B cell (primary cell): ENCODE measurements at regions not wholly inside any gene's neighbourhood (a gene's known extent, or its start where the extent isn't known, plus 50 kb on each side); places are given as distances from the start of the nearest gene placed in this dataset.

Experiments
- ATAC-seq: fragments of 200-7000 bp; cut with Tn5 transposase; one replicate; pipeline ENCODE4 v1.10.0; 2021; ENCODE audit warnings: low read depth, mild to moderate bottlenecking, moderate number of reproducible peaks, moderate library complexity
- CTCF ChIA-PET: fragments of 350-600 bp; sonication (Branson Sonifier 250); formaldehyde crosslinking; loops from one replicate; lab custom pipeline; 2021; ENCODE audit warnings: antibody characterized with exemption, inconsistent platforms; lab: Charles Lee
- POLR2A ChIA-PET: fragments of 350-600 bp; sonication (Branson Sonifier 250); formaldehyde crosslinking; loops from one replicate; lab custom pipeline; 2021; ENCODE audit warnings: antibody characterized with exemption; lab: Charles Lee
- DNase-seq: peaks from one replicate; pipeline ENCODE4 v3.0.0; 2013
- H2AFZ ChIP-seq: 2 replicates; pipeline ENCODE4 v1.6.1; 2012; ENCODE audit warnings: mild to moderate bottlenecking, low read depth, low read length; ENCODE audit not compliant: insufficient read depth, poor library complexity, severe bottlenecking
- H3K27ac ChIP-seq, 2 donors: 1 replicate in 1 of 2; 2 replicates in 1 of 2; pipeline ENCODE4 v1.5.1; 2012 to 2013; ENCODE audit warnings: low read length in 2 of 2, mild to moderate bottlenecking in 2 of 2, moderate library complexity in 1 of 2
- H3K27me3 ChIP-seq, 4 experiments: fragments of 200-600 bp in 1 of 4; sonication (generic) in 1 of 4; replicated peaks in 1 of 4; 1 replicate in 2 of 4; 2 replicates in 2 of 4; pipeline versions ENCODE4 v1.6.1 to v1.7.0; 2013 to 2016; ENCODE audit warnings: low read length in 3 of 4, mild to moderate bottlenecking in 2 of 4, mixed read lengths in 1 of 4, moderate library complexity in 1 of 4; ENCODE audit not compliant: insufficient read depth in 4 of 4, control insufficient read depth in 3 of 4; ENCODE audit errors: control extremely low read depth in 1 of 4
- H3K36me3 ChIP-seq, 2 experiments: replicated peaks in 1 of 2; 1 replicate in 1 of 2; 2 replicates in 1 of 2; pipeline versions ENCODE4 v1.6.1 to v1.7.1; 2013; ENCODE audit warnings: low read length in 1 of 2; ENCODE audit not compliant: insufficient read depth in 2 of 2, control insufficient read depth in 1 of 2; ENCODE audit errors: control extremely low read depth in 1 of 2, extremely low read depth in 1 of 2
- H3K4me1 ChIP-seq, 2 donors: fragments of 200-600 bp in 1 of 2; sonication (generic) in 1 of 2; 1 replicate in 1 of 2; 2 replicates in 1 of 2; pipeline versions ENCODE4 v1.5.1 to v1.6.1; 2013 to 2017; ENCODE audit warnings: low read length in 2 of 2; ENCODE audit not compliant: control insufficient read depth in 2 of 2, insufficient read depth in 2 of 2
- H3K4me2 ChIP-seq: replicated peaks from 2 replicates; pipeline ENCODE3; 2012; ENCODE audit warnings: mild to moderate bottlenecking, low read depth, low read length; ENCODE audit not compliant: poor library complexity, severe bottlenecking
- H3K4me3 ChIP-seq, 5 experiments: fragments of 200-600 bp in 1 of 5; sonication (generic) in 1 of 5; 1 replicate in 3 of 5; 2 replicates in 2 of 5; pipeline versions ENCODE4 v1.5.1 to v1.7.0; 2011 to 2016; ENCODE audit warnings: low read length in 4 of 5, mild to moderate bottlenecking in 4 of 5, low read depth in 2 of 5, control low read depth in 1 of 5, moderate library complexity in 1 of 5; ENCODE audit not compliant: insufficient read depth in 1 of 5; ENCODE audit errors: control extremely low read depth in 1 of 5, extremely low read depth in 1 of 5
- H3K79me2 ChIP-seq: fragments of 200-600 bp; sonication (generic); one replicate; pipeline ENCODE4 v1.6.0; 2016; ENCODE audit warnings: low read length; ENCODE audit not compliant: control insufficient read depth, insufficient read depth
- H3K9ac ChIP-seq: fragments of 200-600 bp; sonication (generic); 2 replicates; pipeline ENCODE4 v1.6.1; 2017; ENCODE audit warnings: mild to moderate bottlenecking, low read length, moderate library complexity
- H3K9me3 ChIP-seq, 3 donors: one replicate each; pipeline versions ENCODE4 v1.6.1 to v1.7.1; 2013; ENCODE audit warnings: low read length in 2 of 3; ENCODE audit not compliant: control insufficient read depth in 2 of 3, insufficient read depth in 1 of 3; ENCODE audit errors: control extremely low read depth in 1 of 3
- H4K20me1 ChIP-seq: 2 replicates; pipeline ENCODE4 v1.6.0; 2012; ENCODE audit warnings: mild to moderate bottlenecking, low read length; ENCODE audit not compliant: insufficient read depth, control insufficient read depth, poor library complexity, severe bottlenecking
- H3K27ac Mint-ChIP-seq: one replicate; pipeline ENCODE4 v1.8.0; 2021; ENCODE audit warnings: mixed read lengths
- H3K27me3 Mint-ChIP-seq: one replicate; pipeline ENCODE4 v1.8.0; 2021; ENCODE audit warnings: mixed read lengths
- H3K4me1 Mint-ChIP-seq: one replicate; pipeline ENCODE4 v1.8.0; 2021; ENCODE audit warnings: mixed read lengths
- H3K4me3 Mint-ChIP-seq: one replicate; pipeline ENCODE4 v1.8.0; 2021; ENCODE audit warnings: mixed read lengths
- H3K9me3 Mint-ChIP-seq: one replicate; pipeline ENCODE4 v1.8.0; 2022; ENCODE audit warnings: mixed read lengths; ENCODE audit not compliant: insufficient read depth
- CTCF ChIP-seq: fragments of 200-600 bp; IDR thresholded peaks from one replicate; pipeline ENCODE4 v1.8.0; 2022; ENCODE audit warnings: antibody characterized with exemption, mild to moderate bottlenecking
- EZH2 ChIP-seq: IDR thresholded peaks from 2 replicates; pipeline ENCODE4 v1.6.1; 2012; ENCODE audit warnings: borderline replicate concordance, low read depth, mild to moderate bottlenecking, moderate library complexity, low read length; ENCODE audit not compliant: insufficient read depth, poor library complexity, severe bottlenecking
- WGBS: methylation state at CpG from one replicate; pipeline ENCODE4 v1.1.5; 2013; ENCODE audit warnings: missing lambda C conversion rate; ENCODE audit not compliant: insufficient coverage; 5-methylcytosine and 5-hydroxymethylcytosine counted together
- intact Hi-C: fragments of 100-400 bp; cut with micrococcal nuclease; formaldehyde crosslinking; loops from one replicate; pipeline ENCODE4 v1.10.0; 2022

- H3K9me3 ChIP-seq = no peaks in the 10 kb centered on the region
- DNase-seq (no peak), ATAC-seq (no peak)
- no peak overlapping the region for H3K27ac ChIP-seq
- Mint-ChIP-seq H3K27ac (no peak overlapping the region), H3K4me3 (no peak overlapping the region), H3K9me3 (peaks cover 4% of the 10 kb centered on the region), H3K27me3 (no peaks in the 10 kb centered on the region), H3K4me1 (no peaks in the 10 kb centered on the region)
- no peak overlapping the region for H3K4me3 ChIP-seq
- H3K9ac ChIP-seq = no peak overlapping the region
- no peak for TF ChIP-seq EZH2
- TF ChIP-seq CTCF = no peak
- WGBS = no CpG with 5 or more reads among the region's 3 CpGs
- H3K79me2 ChIP-seq = no peaks in the 10 kb centered on the region
- no peaks in the 10 kb centered on the region for H4K20me1 ChIP-seq
- H3K4me1 ChIP-seq = no peaks in the 10 kb centered on the region
- H3K4me2 ChIP-seq = no peak overlapping the region
- ChIA-PET CTCF (no interaction called here), POLR2A (no interaction called here)
- intact Hi-C loops = no loop called here
- H2AFZ ChIP-seq = no peak overlapping the region
- H3K36me3 ChIP-seq = no peaks in the 10 kb centered on the region
- H3K27me3 ChIP-seq = no peaks in the 10 kb centered on the region
Measured at GRCh38 chr9:115675834-115676233, 477.8 kb upstream of the PAPPA start.

- TF ChIP-seq CTCF (no peak), EZH2 (no peak)
- H3K27me3 ChIP-seq = no peaks in the 10 kb centered on the region
- no CpG with 5 or more reads among the region's 1 CpG for WGBS
- no peaks in the 10 kb centered on the region for H3K4me1 Mint-ChIP-seq
- H3K27ac ChIP-seq = no peak overlapping the region
- H3K79me2 ChIP-seq = no peaks in the 10 kb centered on the region
- CTCF ChIA-PET = no interaction called here
- H3K9ac ChIP-seq = no peak overlapping the region
- POLR2A ChIA-PET = no interaction called here
- H2AFZ ChIP-seq = no peak overlapping the region
- H3K4me3 Mint-ChIP-seq = no peak overlapping the region
- no peak overlapping the region for H3K4me3 ChIP-seq
- DNase-seq (no peak), ATAC-seq (no peak)
- H3K4me1 ChIP-seq = no peaks in the 10 kb centered on the region
- H3K9me3 ChIP-seq = no peaks in the 10 kb centered on the region
- no peaks in the 10 kb centered on the region for H4K20me1 ChIP-seq
- intact Hi-C loops = no loop called here
- peaks cover 8% of the 10 kb centered on the region for H3K9me3 Mint-ChIP-seq
- no peak overlapping the region for H3K4me2 ChIP-seq
- H3K36me3 ChIP-seq = no peaks in the 10 kb centered on the region
- H3K27ac Mint-ChIP-seq = no peak overlapping the region
- H3K27me3 Mint-ChIP-seq = no peaks in the 10 kb centered on the region
Measured at GRCh38 chr9:115680231-115680630, 473.4 kb upstream of the PAPPA start.
